GM23338 (cell line): ENCODE measurements at regions not wholly inside any gene's neighbourhood (a gene's known extent, or its start where the extent isn't known, plus 50 kb on each side); places are given as distances from the start of the nearest gene placed in this dataset.

ENCODE experiments used
- ATAC-seq: fragments of 200-7000 bp; cut with Tn5 transposase; 3 replicates; pipeline ENCODE4 v1.9.1; 2020
- DNase-seq: peaks from one replicate; pipeline ENCODE4 v3.0.0-alpha.2; 2015; ENCODE audit warnings: low spot score
- H2AFZ ChIP-seq: fragments of 200-600 bp; sonication (generic); 2 replicates; pipeline ENCODE4 v1.8.0; 2016; ENCODE audit warnings: antibody characterized with exemption, mild to moderate bottlenecking, moderate library complexity
- H3F3A ChIP-seq: fragments of 200-600 bp; sonication (generic); replicated peaks from 2 replicates; pipeline ENCODE4 v1.8.0; 2017; ENCODE audit warnings: antibody characterized with exemption, mixed run types, low read depth
- H3K27ac ChIP-seq: fragments of 200-600 bp; sonication (generic); 2 replicates; pipeline ENCODE4 v1.6.1; 2016; ENCODE audit warnings: low read depth
- H3K27me3 ChIP-seq: fragments of 200-600 bp; sonication (generic); 2 replicates; pipeline ENCODE4 v1.8.0; 2016; ENCODE audit warnings: mild to moderate bottlenecking, mixed run types, moderate library complexity; ENCODE audit not compliant: insufficient read depth
- H3K36me3 ChIP-seq: fragments of 200-600 bp; sonication (generic); 2 replicates; pipeline ENCODE4 v1.8.0; 2016; ENCODE audit warnings: mild to moderate bottlenecking; ENCODE audit not compliant: insufficient read depth
- H3K4me1 ChIP-seq: fragments of 200-600 bp; sonication (generic); 2 replicates; pipeline ENCODE4 v1.8.0; 2016; ENCODE audit warnings: mild to moderate bottlenecking, moderate library complexity; ENCODE audit not compliant: insufficient read depth
- H3K4me2 ChIP-seq: fragments of 200-600 bp; sonication (generic); 2 replicates; pipeline ENCODE4 v1.7.1; 2017; ENCODE audit warnings: mixed run types
- H3K4me3 ChIP-seq: fragments of 200-600 bp; sonication (generic); 2 replicates; pipeline ENCODE4 v1.6.1; 2016; ENCODE audit warnings: mixed run types
- H3K79me2 ChIP-seq: fragments of 200-600 bp; sonication (generic); replicated peaks from 2 replicates; pipeline ENCODE4 v1.8.0; 2017; ENCODE audit warnings: mild to moderate bottlenecking; ENCODE audit not compliant: insufficient read depth
- H3K9me2 ChIP-seq: fragments of 200-600 bp; sonication (generic); 2 replicates; pipeline ENCODE4 v1.8.0; 2017; ENCODE audit not compliant: insufficient read depth
- H4K20me1 ChIP-seq: fragments of 200-600 bp; sonication (generic); replicated peaks from 2 replicates; pipeline ENCODE4 v1.8.0; 2017; ENCODE audit warnings: mild to moderate bottlenecking; ENCODE audit not compliant: insufficient read depth
- H3K27ac Mint-ChIP-seq: 2 replicates; pipeline ENCODE4 v1.8.0; 2020; ENCODE audit warnings: inconsistent platforms, mild to moderate bottlenecking, moderate library complexity, mixed read lengths
- H3K27me3 Mint-ChIP-seq: 3 replicates; pipeline ENCODE4 v1.8.0; 2022; ENCODE audit warnings: low read depth, mild to moderate bottlenecking, moderate library complexity, mixed read lengths, inconsistent platforms; ENCODE audit not compliant: insufficient read depth, poor library complexity
- H3K36me3 Mint-ChIP-seq: 3 replicates; pipeline ENCODE4 v1.8.0; 2021; ENCODE audit warnings: low read depth, mild to moderate bottlenecking, inconsistent platforms, moderate library complexity, mixed read lengths
- H3K4me1 Mint-ChIP-seq: 3 replicates; pipeline ENCODE4 v1.8.0; 2020; ENCODE audit warnings: mild to moderate bottlenecking, inconsistent platforms, mixed read lengths
- H3K4me3 Mint-ChIP-seq: 3 replicates; pipeline ENCODE4 v1.8.0; 2021; ENCODE audit warnings: moderate library complexity, mild to moderate bottlenecking, inconsistent platforms, mixed read lengths
- H3K9me3 Mint-ChIP-seq: 3 replicates; pipeline ENCODE4 v1.8.0; 2020; ENCODE audit warnings: moderate library complexity, mild to moderate bottlenecking, inconsistent platforms, mixed read lengths
- CREB1 ChIP-seq: fragments of 250-450 bp; sonication (Bioruptor Pico); IDR thresholded peaks from 2 replicates; pipeline ENCODE4 v1.5.0; 2020; ENCODE audit warnings: low read depth, mild to moderate bottlenecking, moderate library complexity
- ETS1 ChIP-seq: IDR thresholded peaks from 2 replicates; pipeline ENCODE4 v1.6.1; 2016; ENCODE audit warnings: antibody characterized with exemption
- EZH2phosphoT487 ChIP-seq: fragments of 200-600 bp; sonication (generic); IDR thresholded peaks from one replicate; pipeline ENCODE4 v1.8.1; 2018; ENCODE audit warnings: antibody characterized with exemption; ENCODE audit not compliant: unreplicated experiment
- JUNB ChIP-seq: IDR thresholded peaks from one replicate; pipeline ENCODE4 v1.6.1; 2016; ENCODE audit warnings: antibody characterized with exemption; ENCODE audit not compliant: unreplicated experiment
- NANOG ChIP-seq: IDR thresholded peaks from 2 replicates; pipeline ENCODE4 v1.6.1; 2016; ENCODE audit warnings: antibody characterized with exemption, borderline replicate concordance
- POLR2AphosphoS5 ChIP-seq: IDR thresholded peaks from 2 replicates; pipeline ENCODE4 v1.6.1; 2016; ENCODE audit warnings: antibody characterized with exemption, low read depth
- REST ChIP-seq: IDR thresholded peaks from one replicate; pipeline ENCODE4 v1.6.1; 2018; ENCODE audit warnings: antibody characterized with exemption; ENCODE audit not compliant: unreplicated experiment
- STAT1 ChIP-seq: IDR thresholded peaks from one replicate; pipeline ENCODE4 v1.6.1; 2016; ENCODE audit warnings: antibody characterized with exemption; ENCODE audit not compliant: unreplicated experiment
- ZNF114 ChIP-seq: fragments of 250-450 bp; sonication (Bioruptor Pico); IDR thresholded peaks from 2 replicates; pipeline ENCODE4 v1.5.0; 2020; ENCODE audit warnings: mild to moderate bottlenecking, moderate library complexity
- ZNF331 ChIP-seq: fragments of 250-450 bp; sonication (Bioruptor Pico); IDR thresholded peaks from 2 replicates; pipeline ENCODE4 v1.5.0; 2020; ENCODE audit warnings: low read depth, mild to moderate bottlenecking, moderate library complexity
- TF ChIP-seq, protein P1 (sequence below), 2 experiments: fragments of 200-600 bp in 1 of 2; sonication (generic) in 1 of 2; conservative IDR thresholded peaks; 2 replicates each; pipeline versions ENCODE4 v1.5.1 to v1.6.1; 2016 to 2017; ENCODE audit warnings: antibody characterized with exemption in 2 of 2, low read depth in 2 of 2, mild to moderate bottlenecking in 2 of 2, moderate library complexity in 1 of 2

DNA sequence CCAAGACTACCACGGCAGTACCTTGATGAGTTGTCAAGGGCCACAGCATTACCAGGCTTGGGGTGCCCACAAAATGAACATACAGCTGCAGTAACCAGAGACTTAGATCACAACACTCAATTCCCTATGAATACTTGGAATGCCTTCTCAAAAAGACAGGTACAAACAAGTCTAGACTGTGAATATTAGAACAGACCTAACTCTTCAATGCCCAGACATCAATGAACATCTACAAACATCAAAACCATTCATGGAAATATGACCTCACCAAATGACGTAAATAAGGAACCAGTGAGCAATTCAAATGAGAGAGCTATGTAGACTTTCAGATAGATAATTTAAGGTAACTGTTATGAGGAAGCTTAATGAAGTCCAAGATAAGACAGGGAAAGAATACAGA, 185.1 kb upstream of the POU1F1 start (continued):
- TF ChIP-seq, protein P1, sequence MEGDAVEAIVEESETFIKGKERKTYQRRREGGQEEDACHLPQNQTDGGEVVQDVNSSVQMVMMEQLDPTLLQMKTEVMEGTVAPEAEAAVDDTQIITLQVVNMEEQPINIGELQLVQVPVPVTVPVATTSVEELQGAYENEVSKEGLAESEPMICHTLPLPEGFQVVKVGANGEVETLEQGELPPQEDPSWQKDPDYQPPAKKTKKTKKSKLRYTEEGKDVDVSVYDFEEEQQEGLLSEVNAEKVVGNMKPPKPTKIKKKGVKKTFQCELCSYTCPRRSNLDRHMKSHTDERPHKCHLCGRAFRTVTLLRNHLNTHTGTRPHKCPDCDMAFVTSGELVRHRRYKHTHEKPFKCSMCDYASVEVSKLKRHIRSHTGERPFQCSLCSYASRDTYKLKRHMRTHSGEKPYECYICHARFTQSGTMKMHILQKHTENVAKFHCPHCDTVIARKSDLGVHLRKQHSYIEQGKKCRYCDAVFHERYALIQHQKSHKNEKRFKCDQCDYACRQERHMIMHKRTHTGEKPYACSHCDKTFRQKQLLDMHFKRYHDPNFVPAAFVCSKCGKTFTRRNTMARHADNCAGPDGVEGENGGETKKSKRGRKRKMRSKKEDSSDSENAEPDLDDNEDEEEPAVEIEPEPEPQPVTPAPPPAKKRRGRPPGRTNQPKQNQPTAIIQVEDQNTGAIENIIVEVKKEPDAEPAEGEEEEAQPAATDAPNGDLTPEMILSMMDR (conservative IDR thresholded peaks at IDR 0.05; ENCODE audit: low read depth in 2 of 2), result no peak
- TF ChIP-seq ZNF331 (no peak), NANOG (no peak), EZH2phosphoT487 (no peak), ETS1 (no peak), CREB1 (CRISPR knock-in tag) (no peak), JUNB (no peak), REST (no peak), POLR2AphosphoS5 (no peak)

- Histone ChIP-seq H4K20me1 (no peaks in the 10 kb centered on the region), H3K79me2 (no peaks in the 10 kb centered on the region), H3F3A (no peaks in the 10 kb centered on the region), H3K4me2 (no peak overlapping the region), H3K4me1 (no peaks in the 10 kb centered on the region), H3K9me2 (peaks cover 6% of the 10 kb centered on the region; the same call in 1 of the 2 replicates), H3K36me3 (no peaks in the 10 kb centered on the region), H3K4me3 (no peak overlapping the region), H3K27ac (no peak overlapping the region), H3K27me3 (no peaks in the 10 kb centered on the region), H2AFZ (peak overlapping the region; percentile 38; the same call in 1 of the 2 replicates)
- Mint-ChIP-seq H3K27ac (peak overlapping the region; percentile 32; the same call in 1 of the 2 replicates), H3K27me3 (no peaks in the 10 kb centered on the region), H3K4me3 (no peak overlapping the region), H3K9me3 (peaks cover 4% of the 10 kb centered on the region; the same call in 2 of the 3 replicates), H3K4me1 (peaks cover 5% of the 10 kb centered on the region; the same call in 2 of the 3 replicates), H3K36me3 (peaks cover 2% of the 10 kb centered on the region; the same call in 1 of the 3 replicates)
- TF ChIP-seq CREB1 (CRISPR knock-in tag), result no peak
- TF ChIP-seq JUNB, result no peak
- no peak for TF ChIP-seq STAT1
- no peak for TF ChIP-seq REST
- TF ChIP-seq, protein P1 (conservative IDR thresholded peaks at IDR 0.05; ENCODE audit: low read depth in 2 of 2), result no peak
- no peak for TF ChIP-seq ETS1
- TF ChIP-seq ZNF331, result no peak
- no peak for TF ChIP-seq ZNF114 (CRISPR knock-in tag)
- no peak for TF ChIP-seq EZH2phosphoT487
- no peak for TF ChIP-seq NANOG
- ATAC-seq (no peak), DNase-seq (no peak)
Observed at GRCh38 chr3:87461036-87461435, 184.7 kb upstream of the POU1F1 start.
